HG03135 (cell line): ENCODE measurements at regions not wholly inside any gene's neighbourhood (a gene's known extent, or its start where the extent isn't known, plus 50 kb on each side); places are given as distances from the start of the nearest gene placed in this dataset.
"Not testable (repeated sequence)": the region's sequence is repeated elsewhere in the genome, so short reads cannot be mapped to it uniquely, and the experiment has no call there.

Experiments used
- ATAC-seq: cut with Tn5 transposase; IDR thresholded peaks from one replicate; pipeline ENCODE4 v1.9.1; 2021; ENCODE audit warnings: mild to moderate bottlenecking, moderate library complexity; ENCODE audit not compliant: unreplicated experiment

- ATAC-seq, result no peak
These were observed 265.2 kb upstream of the PHF14 start for GRCh38 chr7:10708447-10708846.

GRCh38 chr7:10718768-10719167, 254.9 kb upstream of the PHF14 start:
- ATAC-seq, result no peak

GRCh38 chr7:10720042-10720441, 253.6 kb upstream of the PHF14 start:
- no peak for ATAC-seq

GRCh38 chr7:10721289-10721688, 252.4 kb upstream of the PHF14 start:
- ATAC-seq, result no peak

- no peak for ATAC-seq
These were observed 249.8 kb upstream of the PHF14 start for GRCh38 chr7:10723832-10724231.

GRCh38 chr7:10724449-10724848, 249.2 kb upstream of the PHF14 start:
- ATAC-seq, result no peak

- no peak for ATAC-seq
These were observed 246.0 kb upstream of the PHF14 start for GRCh38 chr7:10727636-10728035.

- ATAC-seq, result no peak
These were observed 242.4 kb upstream of the PHF14 start for GRCh38 chr7:10731253-10731773.

GRCh38 chr7:10733747-10734146, 239.9 kb upstream of the PHF14 start:
- no peak for ATAC-seq

GRCh38 chr7:10734595-10734994, 239.1 kb upstream of the PHF14 start:
- ATAC-seq, result no peak

GRCh38 chr7:10739401-10739800, 234.3 kb upstream of the PHF14 start:
- no peak for ATAC-seq

- ATAC-seq, result no peak
These were observed 232.9 kb upstream of the PHF14 start for GRCh38 chr7:10740805-10741204.

- no peak for ATAC-seq
These were observed 216.7 kb upstream of the PHF14 start for GRCh38 chr7:10756981-10757380.

- no peak for ATAC-seq
These were observed 214.6 kb upstream of the PHF14 start for GRCh38 chr7:10759120-10759519.

GRCh38 chr7:10767771-10768170, 205.9 kb upstream of the PHF14 start:
- ATAC-seq, result no peak

GRCh38 chr7:10770176-10770575, 203.5 kb upstream of the PHF14 start:
- ATAC-seq, result no peak

- ATAC-seq, result no peak
These were observed 200.2 kb upstream of the PHF14 start for GRCh38 chr7:10773430-10773829.

GRCh38 chr7:10779465-10780399, 193.9 kb upstream of the PHF14 start:
- ATAC-seq, result no peak

GRCh38 chr7:10780400-10780747, 193.3 kb upstream of the PHF14 start:
- ATAC-seq, result no peak

GRCh38 chr7:10786976-10787375, 186.7 kb upstream of the PHF14 start:
- ATAC-seq, result not testable (repeated sequence)

- no peak for ATAC-seq
These were observed 184.5 kb upstream of the PHF14 start for GRCh38 chr7:10789170-10789569.

GRCh38 chr7:10790910-10791309, 182.8 kb upstream of the PHF14 start:
- ATAC-seq, result no peak
